ENCODE measurements at regions not wholly inside any gene's neighbourhood (a gene's known extent, or its start where the extent isn't known, plus 50 kb on each side); places are given as distances from the start of the nearest gene placed in this dataset.
"Not testable (repeated sequence)": the region's sequence is repeated elsewhere in the genome, so short reads cannot be mapped to it uniquely, and the experiment has no call there.

- H2AFZ ChIP-seq (ENCODE audit: low read depth, low read length, poor library complexity, severe bottlenecking); RAD21 ChIA-PET (ENCODE audit: low non-redundant PET in 1 of 2, low total read pairs in 2 of 2, uncharacterized antibody in 2 of 2, unreplicated experiment in 2 of 2); H3K9me3 ChIP-seq (ENCODE audit: control insufficient read depth in 1 of 2, insufficient read depth in 1 of 2, low read depth in 1 of 2, low read length in 2 of 2); H3K9ac ChIP-seq (ENCODE audit: low read length); DNase-seq (ENCODE audit: low read depth, low spot score); H3K36me3 ChIP-seq (ENCODE audit: control insufficient read depth in 1 of 2, insufficient read depth in 2 of 2, low read length in 2 of 2); H3K27ac ChIP-seq (ENCODE audit: low read depth, low read length); H3K4me3 ChIP-seq (replicated peaks in 1 of 2; ENCODE audit: low read depth in 1 of 2, low read length in 2 of 2); H3K4me2 ChIP-seq (ENCODE audit: low read length); intact Hi-C loops (cut with micrococcal nuclease); H3K4me1 ChIP-seq (ENCODE audit: control insufficient read depth in 1 of 2, insufficient read depth in 2 of 2, low read length in 2 of 2); BruUV-seq (replicated peaks); POLR2A ChIA-PET; H4K20me1 ChIP-seq (ENCODE audit: insufficient read depth); H3K27me3 ChIP-seq (ENCODE audit: insufficient read depth, low read length); ATAC-seq; H3K9me2 ChIP-seq (ENCODE audit: insufficient read depth); H3K79me2 ChIP-seq (ENCODE audit: insufficient read depth, low read length); CTCF ChIA-PET: not testable (repeated sequence)
- peak; percentile 59; the same call in 1 of the 2 replicates for TF ChIP-seq ZNF274 (IDR thresholded peaks at IDR 0.05; ENCODE audit: low read depth, low read length)
These were observed 301.6 kb downstream of the ZNF33B start for GRCh38 chr10:42336593-42337337.

GRCh38 chr10:42335653-42336296, 302.6 kb downstream of the ZNF33B start:
- H3K4me3 ChIP-seq (replicated peaks in 1 of 2; ENCODE audit: low read depth in 1 of 2, low read length in 2 of 2); BruUV-seq (replicated peaks); H3K4me1 ChIP-seq (ENCODE audit: control insufficient read depth in 1 of 2, insufficient read depth in 2 of 2, low read length in 2 of 2); DNase-seq (ENCODE audit: low read depth, low spot score); H3K9ac ChIP-seq (ENCODE audit: low read length); CTCF ChIA-PET; H3K9me2 ChIP-seq (ENCODE audit: insufficient read depth); H3K9me3 ChIP-seq (ENCODE audit: control insufficient read depth in 1 of 2, insufficient read depth in 1 of 2, low read depth in 1 of 2, low read length in 2 of 2); H3K27me3 ChIP-seq (ENCODE audit: insufficient read depth, low read length); POLR2A ChIA-PET; H4K20me1 ChIP-seq (ENCODE audit: insufficient read depth); H3K36me3 ChIP-seq (ENCODE audit: control insufficient read depth in 1 of 2, insufficient read depth in 2 of 2, low read length in 2 of 2); H3K79me2 ChIP-seq (ENCODE audit: insufficient read depth, low read length); intact Hi-C loops (cut with micrococcal nuclease); H2AFZ ChIP-seq (ENCODE audit: low read depth, low read length, poor library complexity, severe bottlenecking); ATAC-seq; H3K27ac ChIP-seq (ENCODE audit: low read depth, low read length); H3K4me2 ChIP-seq (ENCODE audit: low read length); RAD21 ChIA-PET (ENCODE audit: low non-redundant PET in 1 of 2, low total read pairs in 2 of 2, uncharacterized antibody in 2 of 2, unreplicated experiment in 2 of 2): not testable (repeated sequence)
